ENCODE measurements at regions not wholly inside any gene's neighbourhood (a gene's known extent, or its start where the extent isn't known, plus 50 kb on each side); places are given as distances from the start of the nearest gene placed in this dataset.
"Not testable (repeated sequence)": the region's sequence is repeated elsewhere in the genome, so short reads cannot be mapped to it uniquely, and the experiment has no call there.

- ATAC-seq, result no peak
These were observed 1797.4 kb downstream of the NCAM2 start for GRCh38 chr21:22795644-22796043.

DNA sequence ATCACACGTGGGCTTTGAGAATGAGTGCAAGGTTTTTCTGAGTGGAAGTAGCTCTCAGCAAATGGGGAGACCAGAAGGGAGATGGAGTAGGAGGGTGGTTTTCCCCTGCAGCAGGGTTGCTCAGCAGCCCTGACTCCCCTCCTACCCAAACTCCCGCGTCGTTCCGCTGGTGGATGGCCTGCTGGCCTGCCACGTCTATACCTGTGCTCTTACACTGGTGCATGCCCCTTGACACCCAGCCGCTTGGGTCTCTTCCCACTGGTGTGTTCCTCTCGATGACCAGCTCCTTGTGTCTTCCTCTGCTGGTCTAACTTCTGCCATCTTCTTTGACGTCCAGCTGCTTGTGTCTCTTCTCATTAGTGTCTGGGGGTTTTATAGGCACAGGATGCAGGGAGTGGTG, 1797.9 kb downstream of the NCAM2 start:
- ATAC-seq, result no peak

DNA sequence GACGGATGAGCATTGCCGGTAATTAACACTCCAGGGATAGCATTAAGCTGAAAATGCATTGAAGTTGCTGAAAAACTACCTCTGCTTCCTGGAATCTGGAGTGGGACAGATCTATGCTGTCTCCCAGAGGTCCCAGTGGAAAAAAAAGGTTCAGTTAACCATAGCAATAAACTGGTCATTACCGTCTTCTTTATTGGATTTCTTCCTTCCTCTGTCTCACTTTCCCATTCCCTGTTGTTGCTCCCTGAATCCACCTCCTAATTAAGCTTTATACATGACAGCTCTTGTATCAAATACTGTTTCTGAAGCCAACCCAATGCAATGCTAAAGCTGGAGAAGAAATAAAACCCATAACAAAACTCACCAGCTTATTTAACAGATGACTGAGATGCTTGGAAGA, 1805.9 kb downstream of the NCAM2 start:
- ATAC-seq, result no peak

- ATAC-seq, result no peak
These were observed 1808.1 kb downstream of the NCAM2 start for GRCh38 chr21:22806278-22806677.

DNA sequence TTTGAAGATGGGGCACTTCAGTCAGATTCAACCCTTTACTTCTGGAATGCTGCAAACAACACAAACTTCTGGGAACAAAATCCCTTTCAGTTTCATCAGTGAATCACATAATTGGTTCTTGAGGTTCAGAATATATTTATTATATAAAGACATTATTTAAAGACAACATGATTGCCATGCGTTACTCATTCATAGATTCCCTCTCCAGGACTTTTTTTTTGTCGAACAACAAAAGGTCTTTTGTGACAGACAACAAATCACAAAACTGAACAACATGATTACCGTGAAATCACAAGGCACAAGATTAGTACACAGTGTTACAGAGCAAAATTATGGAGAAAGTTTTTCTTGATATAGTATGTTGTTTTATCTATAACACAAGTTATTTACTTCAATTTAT, 1815.0 kb downstream of the NCAM2 start:
- ATAC-seq, result no peak

- not testable (repeated sequence) for ATAC-seq
These were observed 1820.7 kb downstream of the NCAM2 start for GRCh38 chr21:22818681-22819485.

- ATAC-seq, result no peak
These were observed 1829.2 kb downstream of the NCAM2 start for GRCh38 chr21:22827422-22827821.

DNA sequence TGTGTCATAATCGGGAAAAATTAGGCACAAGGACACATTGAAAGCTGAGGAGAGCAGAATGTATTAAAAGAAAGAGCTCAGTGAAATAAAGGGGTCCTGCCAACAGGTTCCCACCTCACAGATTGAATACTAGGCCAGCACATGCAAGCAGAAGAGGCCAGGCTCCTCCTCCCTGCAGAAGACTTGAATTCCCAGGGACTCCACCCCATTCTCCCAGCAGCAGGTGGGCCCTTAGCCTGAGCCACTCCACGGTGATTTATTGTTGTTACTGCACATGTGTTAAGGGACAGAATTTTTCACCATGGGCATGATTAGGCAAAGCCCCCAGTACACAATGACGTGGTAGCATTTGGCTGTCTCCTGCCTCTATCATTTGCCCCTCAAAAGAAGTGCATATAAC, 1844.7 kb downstream of the NCAM2 start:
- ATAC-seq, result no peak

- no peak for ATAC-seq
These were observed 1857.4 kb downstream of the NCAM2 start for GRCh38 chr21:22855581-22855980.

GRCh38 chr21:22871692-22872091, 1873.5 kb downstream of the NCAM2 start:
- ATAC-seq, result no peak

DNA sequence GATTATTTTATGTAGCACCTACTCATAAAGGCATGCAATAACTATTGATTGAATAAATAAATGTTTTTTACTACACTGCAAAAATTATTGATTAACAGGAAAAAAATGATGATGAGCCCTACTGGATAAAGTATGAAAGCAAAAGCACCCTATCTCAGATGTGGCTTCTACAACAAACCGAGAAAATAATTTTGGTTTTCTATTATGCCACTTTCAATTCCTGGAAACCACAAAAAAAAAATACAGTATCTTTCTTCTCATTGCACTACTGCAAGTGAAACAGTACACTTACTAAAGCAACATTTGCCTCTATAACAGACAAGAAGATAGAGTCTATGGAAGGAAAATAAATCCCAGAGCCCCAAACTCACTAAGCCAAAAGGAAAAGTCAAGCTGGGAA, 1882.4 kb downstream of the NCAM2 start:
- ATAC-seq, result no peak

- no peak for ATAC-seq
These were observed 1882.9 kb downstream of the NCAM2 start for GRCh38 chr21:22881131-22881530.

DNA sequence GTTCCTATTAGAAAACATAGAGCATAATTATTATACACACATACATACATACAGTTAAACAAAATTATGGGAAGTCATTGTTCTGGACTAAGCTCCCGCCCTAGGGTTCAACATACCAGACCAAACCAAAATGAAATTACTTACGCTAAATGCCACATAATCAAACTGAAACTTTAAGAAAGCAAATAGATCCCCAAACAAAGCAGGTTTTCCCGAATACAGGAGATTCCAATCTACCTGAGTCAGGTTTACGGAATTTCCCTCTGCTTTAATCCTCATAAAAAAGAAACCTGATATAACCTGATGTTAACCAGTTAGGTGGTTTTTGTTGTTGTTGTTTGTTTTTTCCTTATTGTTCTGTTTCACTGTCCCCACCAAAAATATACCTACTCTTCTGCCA, 1886.9 kb downstream of the NCAM2 start:
- no peak for ATAC-seq

GRCh38 chr21:22885614-22886013, 1887.4 kb downstream of the NCAM2 start:
- no peak for ATAC-seq

DNA sequence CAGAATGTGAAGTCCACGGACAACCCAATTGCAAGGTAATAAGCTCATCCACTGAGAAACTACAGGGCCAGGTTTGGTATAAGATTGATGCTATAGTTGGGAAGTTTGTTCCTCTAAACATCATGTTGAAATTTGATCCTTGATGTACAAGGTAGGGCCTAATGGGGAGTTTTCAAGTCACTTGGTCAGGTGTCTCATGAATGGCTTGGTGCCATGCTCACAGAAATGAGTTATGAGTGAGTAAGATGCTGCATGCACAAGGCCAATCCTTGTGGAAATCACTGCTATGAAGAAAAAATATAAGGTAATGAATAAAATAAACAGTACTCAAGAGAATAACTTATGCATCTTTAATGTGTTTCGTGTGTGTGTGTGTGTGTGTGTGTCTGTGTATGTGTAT, 1891.2 kb downstream of the NCAM2 start:
- ATAC-seq, result no peak

GRCh38 chr21:22890656-22891055, 1892.4 kb downstream of the NCAM2 start:
- no peak for ATAC-seq

DNA sequence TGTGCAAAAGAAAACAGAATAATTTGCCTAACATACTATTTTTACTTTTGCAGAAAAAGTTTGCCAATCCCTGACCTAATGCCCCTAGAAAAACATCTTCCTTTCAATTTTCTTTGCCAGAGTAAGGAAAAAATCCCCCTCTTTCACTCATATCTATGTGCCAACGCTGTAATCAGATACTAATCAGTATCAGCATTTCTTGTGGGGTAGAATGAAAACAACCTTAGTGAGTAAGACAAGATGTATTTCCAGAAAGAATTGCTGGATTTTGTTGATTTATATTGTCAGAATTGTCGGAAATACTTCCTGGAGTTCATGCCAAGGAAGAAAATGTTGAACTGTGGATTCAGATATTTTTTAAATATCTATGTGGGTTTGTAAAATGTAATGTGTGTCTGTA, 1893.8 kb downstream of the NCAM2 start:
- ATAC-seq, result no peak

GRCh38 chr21:22892740-22893139, 1894.5 kb downstream of the NCAM2 start:
- ATAC-seq, result no peak

DNA sequence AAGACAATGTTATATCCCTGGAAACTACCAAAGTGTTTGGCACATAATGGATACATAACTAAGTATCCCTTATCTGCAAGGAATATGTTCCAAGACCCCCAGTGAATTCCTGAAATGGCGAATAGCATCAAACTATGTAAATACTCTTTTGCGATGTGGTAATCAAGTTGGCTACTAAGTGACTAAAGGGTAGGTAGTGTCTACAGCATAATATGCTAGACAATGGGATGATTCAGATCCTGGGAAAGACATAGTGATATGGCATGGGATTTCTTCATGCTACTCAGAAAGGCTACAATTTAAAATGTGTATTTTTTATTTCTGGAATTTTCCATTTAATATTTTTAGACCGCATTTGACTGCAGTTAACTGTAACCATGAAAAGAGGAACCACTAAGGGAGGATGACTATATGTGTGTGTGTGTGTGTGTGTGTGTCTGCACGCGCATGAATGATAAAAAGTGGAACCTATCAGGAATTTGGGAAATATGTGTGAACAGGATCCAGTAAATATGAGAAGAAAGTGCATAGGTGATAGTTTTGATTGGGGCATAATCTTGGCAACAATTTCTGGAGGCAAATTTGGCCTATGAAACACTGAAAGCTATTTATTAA, 1899.9 kb downstream of the NCAM2 start:
- ATAC-seq, result no peak

DNA sequence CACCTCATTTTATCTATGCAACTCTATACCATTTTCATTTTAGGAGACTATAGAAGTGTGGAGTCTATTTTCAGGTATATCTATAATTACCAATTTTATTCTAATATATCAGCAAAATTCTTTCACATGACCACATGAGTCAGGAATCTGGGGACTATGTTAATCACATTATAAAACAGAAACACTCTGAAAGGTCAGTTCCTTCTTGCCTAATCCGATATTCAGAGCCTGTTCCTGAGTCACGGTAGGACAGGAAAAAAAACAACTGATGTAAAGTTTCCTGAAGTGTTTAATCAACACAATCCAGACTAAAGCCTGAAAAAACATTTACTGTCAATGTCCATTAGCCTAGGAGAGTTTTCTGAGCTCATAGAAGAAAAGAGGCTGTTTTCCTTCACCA, 1902.3 kb downstream of the NCAM2 start:
- ATAC-seq, result no peak

DNA sequence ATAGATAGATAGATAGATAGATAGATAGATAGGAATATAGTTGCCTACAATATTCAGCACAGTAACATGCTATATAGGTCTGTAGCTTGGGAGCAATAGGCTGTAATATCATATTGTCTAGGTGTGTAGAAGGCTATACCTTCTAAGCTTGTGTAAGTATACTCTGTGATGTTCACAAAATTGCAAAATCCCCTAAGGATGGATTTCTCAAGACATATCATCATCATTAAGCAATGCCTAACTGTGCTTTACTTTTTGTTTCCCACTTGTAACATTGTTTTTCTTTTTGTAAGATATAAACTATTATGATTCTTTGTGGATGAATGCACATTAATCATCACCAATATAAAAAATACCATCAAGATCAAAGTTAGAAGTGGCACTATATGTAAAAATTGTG, 1905.6 kb downstream of the NCAM2 start:
- no peak for ATAC-seq

DNA sequence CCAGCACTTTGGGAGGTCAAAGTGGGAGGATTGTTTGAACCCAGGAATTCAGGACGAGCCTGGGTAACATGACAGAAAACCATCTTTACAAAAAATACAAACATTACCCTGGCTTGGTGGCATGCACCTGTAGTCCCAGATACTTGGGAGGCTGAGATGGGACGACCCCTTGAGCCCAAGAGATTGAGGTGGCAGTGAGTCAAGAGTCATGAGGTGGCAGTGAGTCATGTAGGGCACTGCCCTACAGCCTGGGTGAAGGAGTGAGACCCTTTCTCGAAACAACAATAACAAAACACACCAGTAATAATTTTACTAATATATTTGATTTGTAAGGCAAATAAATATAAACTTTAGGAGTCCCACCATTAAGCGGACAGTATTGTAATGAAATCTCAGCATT, 1906.2 kb downstream of the NCAM2 start:
- no peak for ATAC-seq

- ATAC-seq, result no peak
These were observed 1926.8 kb downstream of the NCAM2 start for GRCh38 chr21:22925032-22925431.

- no peak for ATAC-seq
These were observed 1929.3 kb downstream of the NCAM2 start for GRCh38 chr21:22927469-22927868.
